Tibial artery (tissue), 4 donors: ENCODE measurements at regions not wholly inside any gene's neighbourhood (a gene's known extent, or its start where the extent isn't known, plus 50 kb on each side); places are given as distances from the start of the nearest gene placed in this dataset.

Experiments
- DNase-seq, 2 donors: peaks; one replicate each; pipeline ENCODE4 v3.0.0-alpha.2; 2019
- H3K27ac ChIP-seq, 2 donors: fragments of 200-600 bp; sonication (generic) in 1 of 2; 1 replicate in 1 of 2; 2 replicates in 1 of 2; pipeline ENCODE4 v1.5.1; 2018 to 2019; ENCODE audit warnings: mild to moderate bottlenecking in 1 of 2
- H3K27me3 ChIP-seq, 2 donors: fragments of 200-600 bp; sonication (generic) in 1 of 2; one replicate each; pipeline versions ENCODE4 v1.5.1 to v1.6.0; 2016 to 2019
- H3K36me3 ChIP-seq, 3 donors: fragments of 200-600 bp; sonication (generic) in 2 of 3; one replicate each; pipeline ENCODE4 v1.5.1; 2016 to 2019; ENCODE audit warnings: mild to moderate bottlenecking in 2 of 3
- H3K4me1 ChIP-seq, 4 donors: fragments of 200-600 bp; sonication (generic) in 2 of 4; 1 replicate in 3 of 4; 2 replicates in 1 of 4; pipeline ENCODE4 v1.5.1; 2016 to 2019
- H3K4me3 ChIP-seq, 2 donors: fragments of 200-600 bp; sonication (generic) in 1 of 2; 1 replicate in 1 of 2; 2 replicates in 1 of 2; pipeline ENCODE4 v1.5.1; 2018 to 2019; ENCODE audit warnings: mild to moderate bottlenecking in 2 of 2
- H3K9me3 ChIP-seq, 3 donors: fragments of 200-600 bp; sonication (generic) in 1 of 3; one replicate each; pipeline ENCODE4 v1.5.1; 2016 to 2019
- CTCF ChIP-seq, 2 experiments: fragments of 200-600 bp in 1 of 2; fragments of 450-650 bp in 1 of 2; IDR thresholded peaks; one replicate each; pipeline ENCODE4 v1.5.1; 2017 to 2019; ENCODE audit warnings: antibody characterized with exemption in 2 of 2, mild to moderate bottlenecking in 1 of 2, moderate library complexity in 1 of 2
- intact Hi-C: fragments of 100-400 bp; cut with DNase I; formaldehyde crosslinking; loops from one replicate; pipeline ENCODE4 v1.15.0; 2023; ENCODE audit warnings: low total_unique reads

DNA sequence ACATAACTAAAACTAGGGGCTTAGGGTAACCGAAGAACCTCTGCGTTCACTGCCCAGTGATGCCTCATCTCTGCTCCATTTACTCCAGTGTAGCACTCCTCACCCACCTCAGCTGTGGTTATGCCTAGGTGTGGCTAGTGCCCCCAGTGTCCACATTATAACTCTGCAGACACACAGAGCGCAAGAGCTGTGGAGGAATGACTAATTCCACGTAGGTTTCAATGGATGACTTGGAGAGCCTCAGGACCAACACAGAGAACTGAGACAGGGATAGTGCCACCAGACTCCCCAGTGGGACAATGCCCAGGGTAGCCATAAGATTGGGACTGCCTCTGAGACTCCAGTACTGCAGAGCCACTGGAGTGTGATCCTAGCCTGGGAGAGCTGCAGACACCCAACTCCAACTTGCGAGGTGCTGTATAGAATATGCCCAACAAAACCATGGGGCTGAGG is 542.4 kb upstream of the DIPK2B start:
- TF ChIP-seq CTCF (IDR thresholded peaks at IDR 0.05), result no peak
- no peak overlapping the region for H3K27ac ChIP-seq
- DNase-seq, result no peak
- H3K9me3 ChIP-seq, result no peaks in the 10 kb centered on the region
- H3K36me3 ChIP-seq, result no peaks in the 10 kb centered on the region
- H3K4me1 ChIP-seq, result no peaks in the 10 kb centered on the region
- no peak overlapping the region for H3K4me3 ChIP-seq
- intact Hi-C loops, result loop anchor here (10.0 kb wide), 1 partner anchor 228 kb away; no protein-coding TSS in a partner anchor
- H3K27me3 ChIP-seq, result no peaks in the 10 kb centered on the region

DNA sequence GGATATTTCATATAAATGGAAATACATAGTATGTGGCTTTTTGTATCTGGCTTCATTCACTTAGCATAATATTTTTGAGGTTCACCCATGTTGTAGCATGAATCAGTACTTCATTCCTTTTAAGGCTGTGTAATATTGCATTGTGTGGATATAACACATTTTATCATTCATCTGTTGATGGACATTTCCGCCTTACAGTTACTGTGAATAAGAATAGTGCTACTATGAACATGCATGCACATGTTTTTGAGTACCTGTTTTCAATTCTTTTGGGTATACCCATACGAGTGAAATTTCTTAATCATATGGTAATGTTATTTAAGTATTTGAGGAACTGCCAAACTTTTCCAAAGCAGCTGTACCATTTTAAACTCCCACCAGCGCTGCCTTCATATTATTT is 539.6 kb upstream of the DIPK2B start:
- H3K9me3 ChIP-seq, result no peaks in the 10 kb centered on the region
- intact Hi-C loops, result loop anchor here (10.0 kb wide), 1 partner anchor 225 kb away; no protein-coding TSS in a partner anchor

GRCh38 chrX:45735571-45735970 is 534.9 kb upstream of the DIPK2B start:
- no peak overlapping the region for H3K4me3 ChIP-seq
- peaks cover 0 to 4% (median 0%) of the 10 kb centered on the region in 3 donors for H3K9me3 ChIP-seq
- intact Hi-C loops, result no loop called here
- H3K4me1 ChIP-seq, result no peaks in the 10 kb centered on the region
- TF ChIP-seq CTCF (IDR thresholded peaks at IDR 0.05), result no peak
- no peaks in the 10 kb centered on the region for H3K36me3 ChIP-seq
- no peak for DNase-seq
- no peak overlapping the region for H3K27ac ChIP-seq
- H3K27me3 ChIP-seq, result no peaks in the 10 kb centered on the region

More for the DNA sequence above, 539.6 kb upstream of the DIPK2B start:
- DNase-seq, result no peak
- TF ChIP-seq CTCF (IDR thresholded peaks at IDR 0.05), result no peak
- Histone ChIP-seq H3K4me3 (no peak overlapping the region), H3K36me3 (no peaks in the 10 kb centered on the region), H3K27ac (no peak overlapping the region), H3K4me1 (no peaks in the 10 kb centered on the region), H3K27me3 (no peaks in the 10 kb centered on the region)

- no peak for TF ChIP-seq CTCF (IDR thresholded peaks at IDR 0.05)
These were observed 530.8 kb upstream of the DIPK2B start for GRCh38 chrX:45731448-45731847.

DNA sequence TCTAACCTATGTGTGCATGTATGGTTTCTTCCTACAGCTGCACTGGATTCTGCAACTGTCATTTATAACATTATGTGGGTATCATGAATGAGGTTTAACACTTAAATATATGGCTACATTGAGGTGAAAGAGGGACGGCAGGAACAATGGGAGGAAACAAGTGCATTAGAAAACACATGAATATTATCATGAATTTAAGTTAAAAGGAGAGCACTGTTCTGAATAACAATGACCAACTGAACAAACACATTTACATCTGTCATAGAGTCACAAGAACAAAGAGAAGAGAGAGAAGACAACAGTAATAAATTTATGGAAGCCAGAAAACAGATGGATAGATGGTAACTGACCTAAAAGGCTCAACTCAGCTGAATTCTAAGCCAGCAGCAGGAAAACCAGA is 527.1 kb upstream of the DIPK2B start:
- H3K27me3 ChIP-seq, result no peaks in the 10 kb centered on the region
- H3K4me1 ChIP-seq, result no peaks in the 10 kb centered on the region
- H3K36me3 ChIP-seq, result no peaks in the 10 kb centered on the region
- no peak for DNase-seq
- intact Hi-C loops, result no loop called here
- no peak for TF ChIP-seq CTCF (IDR thresholded peaks at IDR 0.05)
- H3K27ac ChIP-seq, result no peak overlapping the region
- no peaks in the 10 kb centered on the region for H3K9me3 ChIP-seq
- H3K4me3 ChIP-seq, result no peak overlapping the region

More at GRCh38 chrX:45731448-45731847, 530.8 kb upstream of the DIPK2B start:
- H3K27ac ChIP-seq, result no peak overlapping the region
- H3K4me1 ChIP-seq, result no peaks in the 10 kb centered on the region
- H3K9me3 ChIP-seq, result peaks cover 0 to 4% (median 0%) of the 10 kb centered on the region in 3 donors
- H3K36me3 ChIP-seq, result no peaks in the 10 kb centered on the region
- no peak overlapping the region for H3K4me3 ChIP-seq
- intact Hi-C loops, result no loop called here
- no peak for DNase-seq
- H3K27me3 ChIP-seq, result no peaks in the 10 kb centered on the region

DNA sequence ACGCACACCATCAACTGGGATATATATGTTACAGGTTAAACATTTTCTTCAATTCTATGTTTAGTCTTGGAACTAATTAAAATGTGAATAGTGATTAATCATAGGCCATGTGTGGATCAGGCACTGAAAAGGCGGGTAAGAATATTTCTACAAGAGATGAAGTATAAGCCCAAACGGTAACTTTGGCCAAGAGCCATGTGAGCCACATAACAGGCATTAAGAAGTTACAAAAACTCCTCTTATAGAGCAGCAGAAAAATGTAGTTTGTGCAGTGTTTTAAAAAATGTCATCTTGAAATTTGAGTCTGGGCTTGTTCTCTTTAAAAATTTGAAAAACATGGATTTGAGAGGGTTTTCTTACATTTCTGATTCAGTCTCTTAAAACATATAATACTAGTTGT is 521.8 kb upstream of the DIPK2B start:
- no peaks in the 10 kb centered on the region for H3K36me3 ChIP-seq
- no peaks in the 10 kb centered on the region for H3K27me3 ChIP-seq
- H3K4me1 ChIP-seq, result no peaks in the 10 kb centered on the region
- no peak for DNase-seq
- H3K4me3 ChIP-seq, result no peak overlapping the region
- H3K9me3 ChIP-seq, result no peaks in the 10 kb centered on the region
- no peak overlapping the region for H3K27ac ChIP-seq
- intact Hi-C loops, result no loop called here
- no peak for TF ChIP-seq CTCF (IDR thresholded peaks at IDR 0.05)
